ENCODE measurements at regions not wholly inside any gene's neighbourhood (a gene's known extent, or its start where the extent isn't known, plus 50 kb on each side); places are given as distances from the start of the nearest gene placed in this dataset.

GRCh38 chr18:40341701-40342100 lies 1613.3 kb upstream of the PIK3C3 start:
- no peaks in the 10 kb centered on the region for H3K9me3 ChIP-seq
- no peak overlapping the region for H3K4me3 ChIP-seq
- DNase-seq = no peak
- H3K4me1 ChIP-seq = no peaks in the 10 kb centered on the region
- no peak overlapping the region for H3K27ac ChIP-seq
- no peak for TF ChIP-seq EP300 (IDR thresholded peaks at IDR 0.05; ENCODE audit: low read depth)
- TF ChIP-seq POLR2AphosphoS5 (IDR thresholded peaks at IDR 0.05) = no peak
- TF ChIP-seq POLR2A (IDR thresholded peaks at IDR 0.05) = no peak
- TF ChIP-seq CTCF (IDR thresholded peaks at IDR 0.05) = no peak
- 54 to 71% methylated on average over 3 of the region's 3 CpGs for WGBS, 2 donors (ENCODE audit: low coverage in 1 of 2)
- in situ Hi-C loops (cut with MboI; ENCODE audit: low pct_ligation_motif_present in 1 of 4, low pct_unique_long_range_greater_than_20kb in 1 of 4, low sequenced_read_pairs in 3 of 4) = loop anchor here in 1 of 4 donors (25.0 kb wide), 1 partner anchor 96 kb away; no protein-coding TSS in a partner anchor
- H3K36me3 ChIP-seq = no peaks in the 10 kb centered on the region
- H3K27me3 ChIP-seq = no peaks in the 10 kb centered on the region
- intact Hi-C loops (cut with DNase I; ENCODE audit: low total_unique reads) = no loop called here

GRCh38 chr18:40338284-40338683 lies 1616.8 kb upstream of the PIK3C3 start:
- H3K27me3 ChIP-seq = no peaks in the 10 kb centered on the region
- H3K27ac ChIP-seq = no peak overlapping the region
- WGBS, 2 donors (ENCODE audit: low coverage in 1 of 2) = 93 to 94% methylated on average over 1 of the region's 1 CpG
- H3K4me1 ChIP-seq = no peaks in the 10 kb centered on the region
- DNase-seq = no peak
- no peak overlapping the region for H3K4me3 ChIP-seq
- no peak for TF ChIP-seq CTCF (IDR thresholded peaks at IDR 0.05)
- no peak for TF ChIP-seq EP300 (IDR thresholded peaks at IDR 0.05; ENCODE audit: low read depth)
- no peak for TF ChIP-seq POLR2AphosphoS5 (IDR thresholded peaks at IDR 0.05)
- TF ChIP-seq POLR2A (IDR thresholded peaks at IDR 0.05) = no peak
- in situ Hi-C loops (cut with MboI; ENCODE audit: low pct_ligation_motif_present in 1 of 4, low pct_unique_long_range_greater_than_20kb in 1 of 4, low sequenced_read_pairs in 3 of 4) (loop anchor here in 1 of 4 donors (25.0 kb wide), 1 partner anchor 99 kb away; no protein-coding TSS in a partner anchor), intact Hi-C loops (cut with DNase I; ENCODE audit: low total_unique reads) (no loop called here)
- H3K9me3 ChIP-seq = peaks cover 0 to 3% of the 10 kb centered on the region in 2 donors
- H3K36me3 ChIP-seq = no peaks in the 10 kb centered on the region

- 69 to 70% methylated on average over 5 to 6 of the region's 6 CpGs for WGBS, 2 donors (ENCODE audit: low coverage in 1 of 2)
- Histone ChIP-seq H3K36me3 (no peaks in the 10 kb centered on the region), H3K9me3 (no peaks in the 10 kb centered on the region), H3K4me3 (no peak overlapping the region), H3K4me1 (no peaks in the 10 kb centered on the region), H3K27me3 (no peaks in the 10 kb centered on the region), H3K27ac (no peak overlapping the region)
- in situ Hi-C loops (cut with MboI; ENCODE audit: low pct_ligation_motif_present in 1 of 4, low pct_unique_long_range_greater_than_20kb in 1 of 4, low sequenced_read_pairs in 3 of 4) (loop anchor here in 1 of 4 donors (25.0 kb wide), 1 partner anchor 110 kb away; no protein-coding TSS in a partner anchor), intact Hi-C loops (cut with DNase I; ENCODE audit: low total_unique reads) (no loop called here)
- no peak for DNase-seq
- TF ChIP-seq CTCF (IDR thresholded peaks at IDR 0.05) (no peak), POLR2AphosphoS5 (IDR thresholded peaks at IDR 0.05) (no peak), POLR2A (IDR thresholded peaks at IDR 0.05) (no peak), EP300 (IDR thresholded peaks at IDR 0.05; ENCODE audit: low read depth) (no peak)
Observed at GRCh38 chr18:40326985-40327384, 1628.0 kb upstream of the PIK3C3 start.

- H3K4me1 ChIP-seq = no peaks in the 10 kb centered on the region
- H3K9me3 ChIP-seq = no peaks in the 10 kb centered on the region
- no peak overlapping the region for H3K4me3 ChIP-seq
- H3K36me3 ChIP-seq = no peaks in the 10 kb centered on the region
- in situ Hi-C loops (cut with MboI; ENCODE audit: low pct_ligation_motif_present in 1 of 4, low pct_unique_long_range_greater_than_20kb in 1 of 4, low sequenced_read_pairs in 3 of 4) = loop anchor here in 1 of 4 donors (25.0 kb wide), 1 partner anchor 111 kb away; no protein-coding TSS in a partner anchor
- intact Hi-C loops (cut with DNase I; ENCODE audit: low total_unique reads) = no loop called here
- no peaks in the 10 kb centered on the region for H3K27me3 ChIP-seq
- DNase-seq = no peak
- 83% methylated on average over 1 of the region's 1 CpG; no CpG with 5 or more reads in 1 of the 2 donors for WGBS, 2 donors (ENCODE audit: low coverage in 1 of 2)
- no peak overlapping the region for H3K27ac ChIP-seq
- no peak for TF ChIP-seq POLR2AphosphoS5 (IDR thresholded peaks at IDR 0.05)
- TF ChIP-seq EP300 (IDR thresholded peaks at IDR 0.05; ENCODE audit: low read depth) = no peak
- no peak for TF ChIP-seq CTCF (IDR thresholded peaks at IDR 0.05)
- no peak for TF ChIP-seq POLR2A (IDR thresholded peaks at IDR 0.05)
Observed at GRCh38 chr18:40325988-40326387, 1629.0 kb upstream of the PIK3C3 start.
